Mammary epithelial cell (primary cell): ENCODE measurements at regions not wholly inside any gene's neighbourhood (a gene's known extent, or its start where the extent isn't known, plus 50 kb on each side); places are given as distances from the start of the nearest gene placed in this dataset.

Source experiments
- CTCF ChIP-seq, 2 donors: IDR thresholded peaks in 1 of 2; conservative IDR thresholded peaks in 1 of 2; 2 replicates each; pipeline ENCODE4 v1.5.1; 2011 to 2012; ENCODE audit warnings: inconsistent platforms in 2 of 2, low read length in 2 of 2, mild to moderate bottlenecking in 2 of 2, control low read depth in 1 of 2, low read depth in 1 of 2; ENCODE audit not compliant: insufficient read depth in 1 of 2; ENCODE audit errors: extremely low read depth in 1 of 2
- EZH2 ChIP-seq: IDR thresholded peaks from 2 replicates; pipeline ENCODE4 v1.6.1; 2012; ENCODE audit warnings: low read length, inconsistent platforms, borderline replicate concordance

- TF ChIP-seq CTCF (conservative IDR thresholded peaks at IDR 0.05 in 1 of 2, IDR thresholded peaks at IDR 0.05 in 1 of 2; ENCODE audit: extremely low read depth in 1 of 2, insufficient read depth in 1 of 2, low read depth in 1 of 2, low read length in 2 of 2), result no peak
- TF ChIP-seq EZH2, result no peak
Measured at GRCh38 chr12:105756961-105757360, 381.8 kb downstream of the NUAK1 start.
